ENCODE measurements at regions not wholly inside any gene's neighbourhood (a gene's known extent, or its start where the extent isn't known, plus 50 kb on each side); places are given as distances from the start of the nearest gene placed in this dataset.

GRCh38 chr12:42793166-42793565 is 203.6 kb upstream of the PRICKLE1 start:
- TF ChIP-seq CTCF (conservative IDR thresholded peaks at IDR 0.05; ENCODE audit: low read depth, low read length) (no peak), EZH2 (IDR thresholded peaks at IDR 0.05; ENCODE audit: low read length, unreplicated experiment) (no peak), EZH2phosphoT487 (IDR thresholded peaks at IDR 0.05; ENCODE audit: borderline replicate concordance, low read length) (no peak)

Measured in PC-3 (cell line).